ENCODE measurements at regions not wholly inside any gene's neighbourhood (a gene's known extent, or its start where the extent isn't known, plus 50 kb on each side); places are given as distances from the start of the nearest gene placed in this dataset.

DNA sequence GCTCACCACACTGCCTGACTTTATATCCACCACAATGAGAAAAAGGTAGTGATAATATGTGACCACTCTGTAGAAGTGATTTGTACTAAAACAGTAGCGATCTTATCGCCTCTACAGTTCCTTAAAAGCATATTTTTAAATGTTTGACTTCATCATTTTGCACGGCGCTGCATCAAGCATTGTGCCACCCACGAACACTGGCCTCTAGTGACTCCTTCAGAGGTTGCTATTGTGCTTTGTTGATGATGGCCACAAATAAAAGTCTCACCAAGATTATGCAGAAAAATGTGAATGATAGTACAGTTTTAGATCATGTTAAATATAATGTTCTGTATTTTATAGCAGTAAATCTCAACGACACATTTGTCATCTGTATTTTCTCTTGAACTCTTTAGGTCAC is 186.5 kb upstream of the NCAM2 start:
- TF ChIP-seq, protein P1, sequence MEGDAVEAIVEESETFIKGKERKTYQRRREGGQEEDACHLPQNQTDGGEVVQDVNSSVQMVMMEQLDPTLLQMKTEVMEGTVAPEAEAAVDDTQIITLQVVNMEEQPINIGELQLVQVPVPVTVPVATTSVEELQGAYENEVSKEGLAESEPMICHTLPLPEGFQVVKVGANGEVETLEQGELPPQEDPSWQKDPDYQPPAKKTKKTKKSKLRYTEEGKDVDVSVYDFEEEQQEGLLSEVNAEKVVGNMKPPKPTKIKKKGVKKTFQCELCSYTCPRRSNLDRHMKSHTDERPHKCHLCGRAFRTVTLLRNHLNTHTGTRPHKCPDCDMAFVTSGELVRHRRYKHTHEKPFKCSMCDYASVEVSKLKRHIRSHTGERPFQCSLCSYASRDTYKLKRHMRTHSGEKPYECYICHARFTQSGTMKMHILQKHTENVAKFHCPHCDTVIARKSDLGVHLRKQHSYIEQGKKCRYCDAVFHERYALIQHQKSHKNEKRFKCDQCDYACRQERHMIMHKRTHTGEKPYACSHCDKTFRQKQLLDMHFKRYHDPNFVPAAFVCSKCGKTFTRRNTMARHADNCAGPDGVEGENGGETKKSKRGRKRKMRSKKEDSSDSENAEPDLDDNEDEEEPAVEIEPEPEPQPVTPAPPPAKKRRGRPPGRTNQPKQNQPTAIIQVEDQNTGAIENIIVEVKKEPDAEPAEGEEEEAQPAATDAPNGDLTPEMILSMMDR (IDR thresholded peaks at IDR 0.05): no peak
- no peak for TF ChIP-seq POLR2A (IDR thresholded peaks at IDR 0.05; ENCODE audit: low read depth)
